ENCODE measurements at regions not wholly inside any gene's neighbourhood (a gene's known extent, or its start where the extent isn't known, plus 50 kb on each side); places are given as distances from the start of the nearest gene placed in this dataset.

- no peak for TF ChIP-seq CTCF (conservative IDR thresholded peaks at IDR 0.05; ENCODE audit: low read depth, low read length)
- no peak overlapping the region for H3K4me3 ChIP-seq (ENCODE audit: low read length)
- no peak for DNase-seq (ENCODE audit: low read depth)
Measured at GRCh38 chr18:10367836-10368235, 86.6 kb upstream of the APCDD1 start.

- DNase-seq (ENCODE audit: low read depth), result peak; percentile 46
- no peak for TF ChIP-seq CTCF (conservative IDR thresholded peaks at IDR 0.05; ENCODE audit: low read depth, low read length)
- H3K4me3 ChIP-seq (ENCODE audit: low read length), result no peak overlapping the region
Measured at GRCh38 chr18:10368456-10369453, 85.7 kb upstream of the APCDD1 start.

GRCh38 chr18:10370716-10371115, 83.7 kb upstream of the APCDD1 start:
- H3K4me3 ChIP-seq (ENCODE audit: low read length), result no peak overlapping the region
- DNase-seq (ENCODE audit: low read depth), result no peak
- no peak for TF ChIP-seq CTCF (conservative IDR thresholded peaks at IDR 0.05; ENCODE audit: low read depth, low read length)

- DNase-seq (ENCODE audit: low read depth), result no peak
- TF ChIP-seq CTCF (conservative IDR thresholded peaks at IDR 0.05; ENCODE audit: low read depth, low read length), result no peak
Measured at GRCh38 chr18:10371165-10371564, 83.3 kb upstream of the APCDD1 start.

GRCh38 chr18:10374195-10374594, 80.2 kb upstream of the APCDD1 start:
- no peak for TF ChIP-seq CTCF (conservative IDR thresholded peaks at IDR 0.05; ENCODE audit: low read depth, low read length)
- no peak for DNase-seq (ENCODE audit: low read depth)
- H3K4me3 ChIP-seq (ENCODE audit: low read length), result no peak overlapping the region

More at GRCh38 chr18:10371165-10371564, 83.3 kb upstream of the APCDD1 start:
- H3K4me3 ChIP-seq (ENCODE audit: low read length), result no peak overlapping the region

GRCh38 chr18:10374636-10375293, 79.7 kb upstream of the APCDD1 start:
- DNase-seq (ENCODE audit: low read depth), result no peak
- H3K4me3 ChIP-seq (ENCODE audit: low read length), result no peak overlapping the region
- no peak for TF ChIP-seq CTCF (conservative IDR thresholded peaks at IDR 0.05; ENCODE audit: low read depth, low read length)
